Progenitor cell of endocrine pancreas (in vitro differentiated cells): ENCODE measurements at regions not wholly inside any gene's neighbourhood (a gene's known extent, or its start where the extent isn't known, plus 50 kb on each side); places are given as distances from the start of the nearest gene placed in this dataset.

Experiments used
- DNase-seq: peaks from one replicate; pipeline ENCODE4 v3.0.0; 2021; ENCODE audit warnings: low spot score; ENCODE audit not compliant: unreplicated experiment
- H3K27ac Mint-ChIP-seq: 2 replicates; pipeline ENCODE4 v1.8.0; 2021; ENCODE audit warnings: mild to moderate bottlenecking, moderate library complexity, mixed read lengths
- H3K27me3 Mint-ChIP-seq: 2 replicates; pipeline ENCODE4 v1.8.0; 2021; ENCODE audit warnings: mixed read lengths
- H3K36me3 Mint-ChIP-seq: 2 replicates; pipeline ENCODE4 v1.8.0; 2022; ENCODE audit warnings: mixed read lengths; ENCODE audit not compliant: insufficient read depth
- H3K4me1 Mint-ChIP-seq: 2 replicates; pipeline ENCODE4 v1.8.0; 2021; ENCODE audit warnings: low read depth, mixed read lengths
- H3K4me3 Mint-ChIP-seq: 2 replicates; pipeline ENCODE4 v1.8.0; 2021; ENCODE audit warnings: low read depth, mild to moderate bottlenecking, moderate library complexity, mixed read lengths
- H3K9me3 Mint-ChIP-seq: 2 replicates; pipeline ENCODE4 v1.8.0; 2021; ENCODE audit warnings: low read depth, mixed read lengths
- CTCF ChIP-seq: fragments of 200-600 bp; sonication (generic); IDR thresholded peaks from one replicate; pipeline ENCODE4 v1.5.0; 2021; ENCODE audit warnings: antibody characterized with exemption, mild to moderate bottlenecking; ENCODE audit not compliant: unreplicated experiment

DNA sequence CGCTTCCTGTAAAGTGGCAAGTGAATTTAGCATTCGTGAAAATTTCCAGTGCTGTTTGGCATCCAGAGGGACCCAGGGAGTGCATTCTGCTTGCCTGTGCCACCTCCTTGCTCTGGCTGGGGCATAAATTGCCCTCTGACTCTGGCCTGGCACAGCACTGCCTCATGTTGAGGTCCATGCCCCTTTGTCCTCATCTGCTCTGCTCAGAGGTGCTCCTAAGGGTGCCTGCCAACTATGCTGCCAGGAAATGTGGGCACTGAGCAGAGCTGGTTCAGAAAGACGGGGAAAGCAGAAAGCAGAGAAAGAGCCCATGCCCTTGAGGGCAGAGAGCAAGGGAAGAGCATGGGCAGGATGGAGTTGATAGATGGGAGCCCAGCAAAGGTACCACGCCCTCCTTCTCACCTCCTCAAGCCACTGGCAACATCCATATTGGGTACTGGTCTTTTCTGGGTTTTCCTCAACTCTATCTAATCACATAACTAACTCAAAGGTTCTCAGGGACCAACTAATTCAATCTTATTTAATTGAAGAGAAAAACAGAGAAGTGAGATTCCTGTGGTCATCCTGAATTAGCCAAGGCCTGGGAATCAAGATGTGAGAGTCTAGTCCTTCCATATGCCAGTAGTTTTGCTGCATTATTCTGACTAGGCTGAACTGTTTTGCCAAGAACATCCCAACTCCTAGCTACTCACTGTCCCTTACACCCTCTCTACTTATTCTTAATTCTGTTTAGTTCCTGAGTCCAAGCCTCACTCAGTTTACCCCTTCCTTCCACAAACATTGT is 441.5 kb upstream of the TNP1 start:
- no peak for DNase-seq
- H3K4me1 Mint-ChIP-seq, result no peaks in the 10 kb centered on the region
- H3K27ac Mint-ChIP-seq, result no peak overlapping the region
- no peak for TF ChIP-seq CTCF
- no peak overlapping the region for H3K4me3 Mint-ChIP-seq
- no peaks in the 10 kb centered on the region for H3K27me3 Mint-ChIP-seq
- H3K9me3 Mint-ChIP-seq, result peaks cover 6% of the 10 kb centered on the region
- peaks cover 8% of the 10 kb centered on the region for H3K36me3 Mint-ChIP-seq

DNA sequence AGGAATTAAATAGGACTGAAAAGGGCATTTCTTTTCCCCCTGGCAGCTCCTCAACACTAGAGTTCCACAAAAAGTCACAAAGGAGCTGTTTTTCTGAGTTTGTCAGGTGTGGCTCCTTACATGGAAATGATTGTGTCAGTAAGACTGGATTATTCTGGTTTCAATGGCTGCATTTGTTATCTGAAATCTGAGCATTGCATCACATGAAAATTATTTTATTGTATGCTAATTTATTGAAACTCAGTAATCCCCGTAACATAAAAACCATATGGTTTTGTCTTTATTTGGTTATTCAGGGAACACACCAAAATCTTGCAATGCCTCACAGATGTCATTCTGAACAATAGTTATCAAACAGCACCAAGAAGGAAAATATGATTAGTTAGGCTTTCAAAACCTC is 439.7 kb upstream of the TNP1 start:
- no peaks in the 10 kb centered on the region for H3K27me3 Mint-ChIP-seq
- no peak overlapping the region for H3K27ac Mint-ChIP-seq
- peaks cover 8% of the 10 kb centered on the region for H3K36me3 Mint-ChIP-seq
- H3K9me3 Mint-ChIP-seq, result peaks cover 9% of the 10 kb centered on the region
- TF ChIP-seq CTCF, result no peak
- DNase-seq, result no peak
- no peak overlapping the region for H3K4me3 Mint-ChIP-seq
- no peaks in the 10 kb centered on the region for H3K4me1 Mint-ChIP-seq

GRCh38 chr2:217297096-217297495 is 437.2 kb upstream of the TNP1 start:
- peaks cover 8% of the 10 kb centered on the region for H3K36me3 Mint-ChIP-seq
- H3K27ac Mint-ChIP-seq, result no peak overlapping the region
- H3K4me3 Mint-ChIP-seq, result no peak overlapping the region
- H3K27me3 Mint-ChIP-seq, result no peaks in the 10 kb centered on the region
- no peak for TF ChIP-seq CTCF
- peaks cover 7% of the 10 kb centered on the region for H3K4me1 Mint-ChIP-seq
- no peak for DNase-seq
- peaks cover 9% of the 10 kb centered on the region for H3K9me3 Mint-ChIP-seq

GRCh38 chr2:217294818-217295217 is 435.0 kb upstream of the TNP1 start:
- H3K4me3 Mint-ChIP-seq, result no peak overlapping the region
- no peak for TF ChIP-seq CTCF
- peaks cover 23% of the 10 kb centered on the region for H3K4me1 Mint-ChIP-seq
- H3K27me3 Mint-ChIP-seq, result no peaks in the 10 kb centered on the region
- peaks cover 9% of the 10 kb centered on the region for H3K9me3 Mint-ChIP-seq
- H3K27ac Mint-ChIP-seq, result no peak overlapping the region
- peaks cover 8% of the 10 kb centered on the region for H3K36me3 Mint-ChIP-seq
- no peak for DNase-seq

- Mint-ChIP-seq H3K4me3 (no peak overlapping the region), H3K27ac (no peak overlapping the region), H3K4me1 (peaks cover 27% of the 10 kb centered on the region), H3K27me3 (no peaks in the 10 kb centered on the region), H3K36me3 (peaks cover 8% of the 10 kb centered on the region), H3K9me3 (peaks cover 9% of the 10 kb centered on the region)
- TF ChIP-seq CTCF, result no peak
- no peak for DNase-seq
These were observed 434.3 kb upstream of the TNP1 start for GRCh38 chr2:217294211-217294610.
